ENCODE measurements at regions not wholly inside any gene's neighbourhood (a gene's known extent, or its start where the extent isn't known, plus 50 kb on each side); places are given as distances from the start of the nearest gene placed in this dataset.

- TF ChIP-seq, protein P1, sequence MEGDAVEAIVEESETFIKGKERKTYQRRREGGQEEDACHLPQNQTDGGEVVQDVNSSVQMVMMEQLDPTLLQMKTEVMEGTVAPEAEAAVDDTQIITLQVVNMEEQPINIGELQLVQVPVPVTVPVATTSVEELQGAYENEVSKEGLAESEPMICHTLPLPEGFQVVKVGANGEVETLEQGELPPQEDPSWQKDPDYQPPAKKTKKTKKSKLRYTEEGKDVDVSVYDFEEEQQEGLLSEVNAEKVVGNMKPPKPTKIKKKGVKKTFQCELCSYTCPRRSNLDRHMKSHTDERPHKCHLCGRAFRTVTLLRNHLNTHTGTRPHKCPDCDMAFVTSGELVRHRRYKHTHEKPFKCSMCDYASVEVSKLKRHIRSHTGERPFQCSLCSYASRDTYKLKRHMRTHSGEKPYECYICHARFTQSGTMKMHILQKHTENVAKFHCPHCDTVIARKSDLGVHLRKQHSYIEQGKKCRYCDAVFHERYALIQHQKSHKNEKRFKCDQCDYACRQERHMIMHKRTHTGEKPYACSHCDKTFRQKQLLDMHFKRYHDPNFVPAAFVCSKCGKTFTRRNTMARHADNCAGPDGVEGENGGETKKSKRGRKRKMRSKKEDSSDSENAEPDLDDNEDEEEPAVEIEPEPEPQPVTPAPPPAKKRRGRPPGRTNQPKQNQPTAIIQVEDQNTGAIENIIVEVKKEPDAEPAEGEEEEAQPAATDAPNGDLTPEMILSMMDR (IDR thresholded peaks at IDR 0.05), result no peak
- TF ChIP-seq EP300 (IDR thresholded peaks at IDR 0.05), result no peak
- no peak for TF ChIP-seq POLR2A (IDR thresholded peaks at IDR 0.05; ENCODE audit: low read depth)
- no peak for TF ChIP-seq POLR2AphosphoS5 (IDR thresholded peaks at IDR 0.05)
Observed at GRCh38 chr16:14331020-14331419, 259.9 kb downstream of the MRTFB start.
